ENCODE measurements at regions not wholly inside any gene's neighbourhood (a gene's known extent, or its start where the extent isn't known, plus 50 kb on each side); places are given as distances from the start of the nearest gene placed in this dataset.
"Not testable (repeated sequence)": the region's sequence is repeated elsewhere in the genome, so short reads cannot be mapped to it uniquely, and the experiment has no call there.

- intact Hi-C loops (cut with micrococcal nuclease) = no loop called here
- H3K36me3 Mint-ChIP-seq (ENCODE audit: low read depth) = no peaks in the 10 kb centered on the region
- H3K27me3 Mint-ChIP-seq = no peaks in the 10 kb centered on the region
- no peak for DNase-seq
- POLR2A ChIA-PET = no interaction called here
- ATAC-seq (ENCODE audit: low read depth) = no peak
- H3K27ac Mint-ChIP-seq = no peak overlapping the region
- H3K9me3 Mint-ChIP-seq = peaks cover 5% of the 10 kb centered on the region
- no peak overlapping the region for H3K4me3 Mint-ChIP-seq
- CTCF ChIA-PET = no interaction called here
- H3K4me1 Mint-ChIP-seq = no peaks in the 10 kb centered on the region
- TF ChIP-seq CTCF (IDR thresholded peaks at IDR 0.05) = no peak
Observed at GRCh38 chr12:127830730-127831129, 436.2 kb upstream of the TMEM132C start.

GRCh38 chr12:127832172-127832571 is 434.8 kb upstream of the TMEM132C start:
- TF ChIP-seq CTCF (IDR thresholded peaks at IDR 0.05) = no peak
- ChIA-PET CTCF (no interaction called here), POLR2A (no interaction called here)
- no peaks in the 10 kb centered on the region for H3K27me3 Mint-ChIP-seq
- no peak overlapping the region for H3K4me3 Mint-ChIP-seq
- ATAC-seq (ENCODE audit: low read depth) = no peak
- intact Hi-C loops (cut with micrococcal nuclease) = no loop called here
- H3K9me3 Mint-ChIP-seq = peaks cover 5% of the 10 kb centered on the region
- no peaks in the 10 kb centered on the region for H3K36me3 Mint-ChIP-seq (ENCODE audit: low read depth)
- DNase-seq = no peak
- H3K27ac Mint-ChIP-seq = no peak overlapping the region
- H3K4me1 Mint-ChIP-seq = no peaks in the 10 kb centered on the region

- ATAC-seq (ENCODE audit: low read depth); H3K9me3 Mint-ChIP-seq; H3K4me3 Mint-ChIP-seq; H3K4me1 Mint-ChIP-seq; intact Hi-C loops (cut with micrococcal nuclease); H3K27me3 Mint-ChIP-seq; H3K36me3 Mint-ChIP-seq (ENCODE audit: low read depth); H3K27ac Mint-ChIP-seq; POLR2A ChIA-PET; DNase-seq; CTCF ChIA-PET: not testable (repeated sequence)
Observed at GRCh38 chr12:127836802-127837201, 430.2 kb upstream of the TMEM132C start.

GRCh38 chr12:127857661-127858060 is 409.3 kb upstream of the TMEM132C start:
- peaks cover 9% of the 10 kb centered on the region for H3K9me3 Mint-ChIP-seq
- H3K27me3 Mint-ChIP-seq = no peaks in the 10 kb centered on the region
- TF ChIP-seq CTCF (IDR thresholded peaks at IDR 0.05) = no peak
- ChIA-PET CTCF (no interaction called here), POLR2A (no interaction called here)
- no peak for DNase-seq
- ATAC-seq (ENCODE audit: low read depth) = no peak
- no peaks in the 10 kb centered on the region for H3K36me3 Mint-ChIP-seq (ENCODE audit: low read depth)
- H3K4me1 Mint-ChIP-seq = no peaks in the 10 kb centered on the region
- H3K4me3 Mint-ChIP-seq = no peak overlapping the region
- intact Hi-C loops (cut with micrococcal nuclease) = no loop called here
- H3K27ac Mint-ChIP-seq = no peak overlapping the region

GRCh38 chr12:127860536-127860935 is 406.4 kb upstream of the TMEM132C start:
- ChIA-PET CTCF (no interaction called here), POLR2A (no interaction called here)
- DNase-seq = no peak
- Mint-ChIP-seq H3K9me3 (peaks cover 19% of the 10 kb centered on the region), H3K27me3 (no peaks in the 10 kb centered on the region), H3K27ac (no peak overlapping the region), H3K4me1 (no peaks in the 10 kb centered on the region), H3K4me3 (no peak overlapping the region), H3K36me3 (ENCODE audit: low read depth) (no peaks in the 10 kb centered on the region)
- intact Hi-C loops (cut with micrococcal nuclease) = no loop called here
- no peak for TF ChIP-seq CTCF (IDR thresholded peaks at IDR 0.05)
- ATAC-seq (ENCODE audit: low read depth) = no peak

GRCh38 chr12:127861406-127861805 is 405.6 kb upstream of the TMEM132C start:
- Mint-ChIP-seq H3K4me1 (no peaks in the 10 kb centered on the region), H3K9me3 (peaks cover 19% of the 10 kb centered on the region), H3K36me3 (ENCODE audit: low read depth) (no peaks in the 10 kb centered on the region), H3K27me3 (no peaks in the 10 kb centered on the region), H3K27ac (no peak overlapping the region), H3K4me3 (no peak overlapping the region)
- ATAC-seq (ENCODE audit: low read depth) (no peak), DNase-seq (no peak)
- intact Hi-C loops (cut with micrococcal nuclease) = no loop called here
- no peak for TF ChIP-seq CTCF (IDR thresholded peaks at IDR 0.05)
- ChIA-PET CTCF (no interaction called here), POLR2A (no interaction called here)

Data from activated B cell treated with CpG ODN at 0.5 μM for 24 hours (primary cell).